Neural cell (in vitro differentiated cells): ENCODE measurements at regions not wholly inside any gene's neighbourhood (a gene's known extent, or its start where the extent isn't known, plus 50 kb on each side); places are given as distances from the start of the nearest gene placed in this dataset.
"Not testable (repeated sequence)": the region's sequence is repeated elsewhere in the genome, so short reads cannot be mapped to it uniquely, and the experiment has no call there.

Experiments used
- EP300 ChIP-seq: fragments of 450-650 bp; conservative IDR thresholded peaks from 2 replicates; pipeline ENCODE4 v1.6.1; 2014; ENCODE audit warnings: antibody characterized with exemption, mild to moderate bottlenecking, moderate library complexity; ENCODE audit not compliant: poor library complexity, severe bottlenecking
- EZH2 ChIP-seq: fragments of 200-600, 300-800 bp; shearing (Covaris generic), sonication (generic); IDR thresholded peaks from 2 replicates; pipeline ENCODE4 v1.6.1; 2014; ENCODE audit warnings: antibody characterized with exemption, low read length, borderline replicate concordance, mild to moderate bottlenecking; ENCODE audit not compliant: insufficient read depth, poor library complexity, severe bottlenecking
- MXI1 ChIP-seq: fragments of 450-650 bp; conservative IDR thresholded peaks from 2 replicates; pipeline ENCODE4 v1.6.1; 2014; ENCODE audit warnings: antibody characterized with exemption, mild to moderate bottlenecking; ENCODE audit not compliant: poor library complexity, severe bottlenecking
- POLR2AphosphoS5 ChIP-seq: IDR thresholded peaks from 2 replicates; pipeline ENCODE4 v1.6.1; 2012
- RAD21 ChIP-seq: fragments of 450-650 bp; conservative IDR thresholded peaks from 2 replicates; pipeline ENCODE4 v1.6.1; 2014; ENCODE audit warnings: antibody characterized with exemption, mild to moderate bottlenecking, moderate library complexity
- TAF1 ChIP-seq: IDR thresholded peaks from 2 replicates; pipeline ENCODE4 v1.6.1; 2012; ENCODE audit warnings: low read depth
- TF ChIP-seq, protein P1 (sequence below): fragments of 450-650 bp; IDR thresholded peaks from 2 replicates; pipeline ENCODE4 v1.5.1; 2014; ENCODE audit warnings: antibody characterized with exemption, mild to moderate bottlenecking, moderate library complexity; ENCODE audit not compliant: poor library complexity, severe bottlenecking
- TF ChIP-seq, protein P2 (sequence below): IDR thresholded peaks from 2 replicates; pipeline ENCODE4 v1.6.1; 2012; ENCODE audit warnings: borderline replicate concordance

DNA sequence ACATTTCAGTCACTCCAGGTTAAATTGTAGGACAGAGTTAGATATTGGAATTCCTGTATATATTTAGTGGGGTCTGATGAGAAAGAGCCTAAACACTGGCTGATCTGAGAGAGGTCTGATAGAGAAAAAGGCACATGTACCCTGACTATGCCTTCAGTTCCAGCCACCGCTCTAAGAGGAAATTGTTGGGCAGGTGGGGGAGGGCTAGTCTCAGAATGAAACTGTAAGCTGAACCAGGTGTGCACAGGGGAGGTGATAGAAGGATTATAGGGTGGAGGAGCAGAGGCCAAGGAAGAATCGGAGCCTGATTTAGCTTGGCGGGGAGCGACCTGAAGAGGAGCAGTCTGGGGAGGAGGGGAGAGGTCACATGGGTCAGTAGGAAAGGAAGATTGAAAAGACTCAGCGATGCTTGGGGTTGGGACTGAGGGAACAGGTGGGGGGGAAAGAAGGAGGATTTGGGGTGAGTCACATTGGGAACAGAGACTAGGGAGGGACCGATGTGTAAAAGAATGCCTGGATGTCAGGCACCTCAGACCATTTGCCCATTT is 74.3 kb upstream of the SIRPG start:
- TF ChIP-seq, protein P1, sequence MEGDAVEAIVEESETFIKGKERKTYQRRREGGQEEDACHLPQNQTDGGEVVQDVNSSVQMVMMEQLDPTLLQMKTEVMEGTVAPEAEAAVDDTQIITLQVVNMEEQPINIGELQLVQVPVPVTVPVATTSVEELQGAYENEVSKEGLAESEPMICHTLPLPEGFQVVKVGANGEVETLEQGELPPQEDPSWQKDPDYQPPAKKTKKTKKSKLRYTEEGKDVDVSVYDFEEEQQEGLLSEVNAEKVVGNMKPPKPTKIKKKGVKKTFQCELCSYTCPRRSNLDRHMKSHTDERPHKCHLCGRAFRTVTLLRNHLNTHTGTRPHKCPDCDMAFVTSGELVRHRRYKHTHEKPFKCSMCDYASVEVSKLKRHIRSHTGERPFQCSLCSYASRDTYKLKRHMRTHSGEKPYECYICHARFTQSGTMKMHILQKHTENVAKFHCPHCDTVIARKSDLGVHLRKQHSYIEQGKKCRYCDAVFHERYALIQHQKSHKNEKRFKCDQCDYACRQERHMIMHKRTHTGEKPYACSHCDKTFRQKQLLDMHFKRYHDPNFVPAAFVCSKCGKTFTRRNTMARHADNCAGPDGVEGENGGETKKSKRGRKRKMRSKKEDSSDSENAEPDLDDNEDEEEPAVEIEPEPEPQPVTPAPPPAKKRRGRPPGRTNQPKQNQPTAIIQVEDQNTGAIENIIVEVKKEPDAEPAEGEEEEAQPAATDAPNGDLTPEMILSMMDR: not testable (repeated sequence)
- TF ChIP-seq EZH2, EP300, RAD21, POLR2AphosphoS5, MXI1, TAF1: not testable (repeated sequence)
- TF ChIP-seq, protein P2, sequence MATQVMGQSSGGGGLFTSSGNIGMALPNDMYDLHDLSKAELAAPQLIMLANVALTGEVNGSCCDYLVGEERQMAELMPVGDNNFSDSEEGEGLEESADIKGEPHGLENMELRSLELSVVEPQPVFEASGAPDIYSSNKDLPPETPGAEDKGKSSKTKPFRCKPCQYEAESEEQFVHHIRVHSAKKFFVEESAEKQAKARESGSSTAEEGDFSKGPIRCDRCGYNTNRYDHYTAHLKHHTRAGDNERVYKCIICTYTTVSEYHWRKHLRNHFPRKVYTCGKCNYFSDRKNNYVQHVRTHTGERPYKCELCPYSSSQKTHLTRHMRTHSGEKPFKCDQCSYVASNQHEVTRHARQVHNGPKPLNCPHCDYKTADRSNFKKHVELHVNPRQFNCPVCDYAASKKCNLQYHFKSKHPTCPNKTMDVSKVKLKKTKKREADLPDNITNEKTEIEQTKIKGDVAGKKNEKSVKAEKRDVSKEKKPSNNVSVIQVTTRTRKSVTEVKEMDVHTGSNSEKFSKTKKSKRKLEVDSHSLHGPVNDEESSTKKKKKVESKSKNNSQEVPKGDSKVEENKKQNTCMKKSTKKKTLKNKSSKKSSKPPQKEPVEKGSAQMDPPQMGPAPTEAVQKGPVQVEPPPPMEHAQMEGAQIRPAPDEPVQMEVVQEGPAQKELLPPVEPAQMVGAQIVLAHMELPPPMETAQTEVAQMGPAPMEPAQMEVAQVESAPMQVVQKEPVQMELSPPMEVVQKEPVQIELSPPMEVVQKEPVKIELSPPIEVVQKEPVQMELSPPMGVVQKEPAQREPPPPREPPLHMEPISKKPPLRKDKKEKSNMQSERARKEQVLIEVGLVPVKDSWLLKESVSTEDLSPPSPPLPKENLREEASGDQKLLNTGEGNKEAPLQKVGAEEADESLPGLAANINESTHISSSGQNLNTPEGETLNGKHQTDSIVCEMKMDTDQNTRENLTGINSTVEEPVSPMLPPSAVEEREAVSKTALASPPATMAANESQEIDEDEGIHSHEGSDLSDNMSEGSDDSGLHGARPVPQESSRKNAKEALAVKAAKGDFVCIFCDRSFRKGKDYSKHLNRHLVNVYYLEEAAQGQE: not testable (repeated sequence)
